ENCODE measurements at regions not wholly inside any gene's neighbourhood (a gene's known extent, or its start where the extent isn't known, plus 50 kb on each side); places are given as distances from the start of the nearest gene placed in this dataset.

DNA sequence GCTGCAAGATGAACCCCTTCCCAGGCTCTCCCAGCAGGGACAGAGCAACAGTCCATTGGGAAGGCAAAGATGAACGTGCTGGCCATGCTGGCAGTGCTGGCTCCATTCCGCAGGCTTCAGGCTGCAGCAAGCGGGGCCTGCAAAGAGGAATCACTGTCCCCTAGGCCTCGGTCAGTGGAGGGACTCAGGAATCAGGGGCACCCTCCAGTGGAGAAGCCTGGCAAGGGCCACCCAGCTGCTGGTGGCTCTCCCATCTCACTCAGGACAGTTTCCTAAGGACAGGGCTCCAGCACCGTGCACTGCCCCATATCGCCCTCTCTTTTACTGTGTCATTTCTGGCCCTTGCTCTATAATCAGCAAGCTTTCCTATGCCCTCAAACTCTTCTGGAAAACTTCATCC is 498.6 kb downstream of the EFNB2 start:
- TF ChIP-seq EZH2 (IDR thresholded peaks at IDR 0.05; ENCODE audit: borderline replicate concordance, low read length): no peak
- TF ChIP-seq, protein P1, sequence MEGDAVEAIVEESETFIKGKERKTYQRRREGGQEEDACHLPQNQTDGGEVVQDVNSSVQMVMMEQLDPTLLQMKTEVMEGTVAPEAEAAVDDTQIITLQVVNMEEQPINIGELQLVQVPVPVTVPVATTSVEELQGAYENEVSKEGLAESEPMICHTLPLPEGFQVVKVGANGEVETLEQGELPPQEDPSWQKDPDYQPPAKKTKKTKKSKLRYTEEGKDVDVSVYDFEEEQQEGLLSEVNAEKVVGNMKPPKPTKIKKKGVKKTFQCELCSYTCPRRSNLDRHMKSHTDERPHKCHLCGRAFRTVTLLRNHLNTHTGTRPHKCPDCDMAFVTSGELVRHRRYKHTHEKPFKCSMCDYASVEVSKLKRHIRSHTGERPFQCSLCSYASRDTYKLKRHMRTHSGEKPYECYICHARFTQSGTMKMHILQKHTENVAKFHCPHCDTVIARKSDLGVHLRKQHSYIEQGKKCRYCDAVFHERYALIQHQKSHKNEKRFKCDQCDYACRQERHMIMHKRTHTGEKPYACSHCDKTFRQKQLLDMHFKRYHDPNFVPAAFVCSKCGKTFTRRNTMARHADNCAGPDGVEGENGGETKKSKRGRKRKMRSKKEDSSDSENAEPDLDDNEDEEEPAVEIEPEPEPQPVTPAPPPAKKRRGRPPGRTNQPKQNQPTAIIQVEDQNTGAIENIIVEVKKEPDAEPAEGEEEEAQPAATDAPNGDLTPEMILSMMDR (IDR thresholded peaks at IDR 0.05; ENCODE audit: low read length): no peak
